CD4-positive, alpha-beta T cell treated with Interleukin-15 for 4 hours (primary cell): ENCODE measurements at regions not wholly inside any gene's neighbourhood (a gene's known extent, or its start where the extent isn't known, plus 50 kb on each side); places are given as distances from the start of the nearest gene placed in this dataset.
"Not testable (repeated sequence)": the region's sequence is repeated elsewhere in the genome, so short reads cannot be mapped to it uniquely, and the experiment has no call there.

ENCODE experiments used
- DNase-seq: peaks from one replicate; pipeline ENCODE4 v3.0.0-alpha.2; 2020; ENCODE audit warnings: low spot score

GRCh38 chr18:60893355-60894097 lies 439.7 kb upstream of the CDH20 start:
- DNase-seq = no peak

- no peak for DNase-seq
Measured at GRCh38 chr18:60894254-60894945, 438.8 kb upstream of the CDH20 start.

- DNase-seq = no peak
Measured at GRCh38 chr18:60895181-60895580, 438.0 kb upstream of the CDH20 start.

GRCh38 chr18:60898111-60898510 lies 435.1 kb upstream of the CDH20 start:
- DNase-seq = no peak

- no peak for DNase-seq
Measured at GRCh38 chr18:60905699-60906098, 427.5 kb upstream of the CDH20 start.

- no peak for DNase-seq
Measured at GRCh38 chr18:60910534-60910933, 422.7 kb upstream of the CDH20 start.

- no peak for DNase-seq
Measured at GRCh38 chr18:60911504-60911903, 421.7 kb upstream of the CDH20 start.

- no peak for DNase-seq
Measured at GRCh38 chr18:60915160-60915559, 418.1 kb upstream of the CDH20 start.

- DNase-seq = not testable (repeated sequence)
Measured at GRCh38 chr18:60918862-60919261, 414.4 kb upstream of the CDH20 start.

GRCh38 chr18:60925892-60926291 lies 407.3 kb upstream of the CDH20 start:
- DNase-seq = no peak

- DNase-seq = no peak
Measured at GRCh38 chr18:60929966-60930365, 403.3 kb upstream of the CDH20 start.

GRCh38 chr18:60935041-60935910 lies 398.0 kb upstream of the CDH20 start:
- DNase-seq = no peak

- DNase-seq = no peak
Measured at GRCh38 chr18:60936101-60936500, 397.1 kb upstream of the CDH20 start.

- DNase-seq = no peak
Measured at GRCh38 chr18:60943297-60943696, 389.9 kb upstream of the CDH20 start.

GRCh38 chr18:60950634-60951033 lies 382.6 kb upstream of the CDH20 start:
- no peak for DNase-seq

GRCh38 chr18:60951091-60951490 lies 382.1 kb upstream of the CDH20 start:
- no peak for DNase-seq

- no peak for DNase-seq
Measured at GRCh38 chr18:60962625-60963024, 370.6 kb upstream of the CDH20 start.

- no peak for DNase-seq
Measured at GRCh38 chr18:60965856-60966255, 367.4 kb upstream of the CDH20 start.

GRCh38 chr18:60966876-60967275 lies 366.4 kb upstream of the CDH20 start:
- no peak for DNase-seq

- DNase-seq = no peak
Measured at GRCh38 chr18:60975420-60975819, 357.8 kb upstream of the CDH20 start.

- no peak for DNase-seq
Measured at GRCh38 chr18:60976976-60977375, 356.3 kb upstream of the CDH20 start.

- DNase-seq = no peak
Measured at GRCh38 chr18:60978338-60978737, 354.9 kb upstream of the CDH20 start.
